Colonic mucosa (tissue), 4 donors: ENCODE measurements at regions not wholly inside any gene's neighbourhood (a gene's known extent, or its start where the extent isn't known, plus 50 kb on each side); places are given as distances from the start of the nearest gene placed in this dataset.

Experiments used
- DNase-seq: peaks from one replicate; pipeline ENCODE4 v3.0.0-alpha.2; 2020
- H3K27ac ChIP-seq: fragments of 200-600 bp; one replicate; pipeline ENCODE4 v1.8.0; 2021
- H3K27me3 ChIP-seq: fragments of 200-600 bp; one replicate; pipeline ENCODE4 v1.8.0; 2021
- H3K36me3 ChIP-seq: fragments of 200-600 bp; one replicate; pipeline ENCODE4 v1.8.0; 2021
- H3K4me1 ChIP-seq: fragments of 200-600 bp; one replicate; pipeline ENCODE4 v1.8.0; 2021; ENCODE audit warnings: mild to moderate bottlenecking
- H3K4me3 ChIP-seq: fragments of 200-600 bp; one replicate; pipeline ENCODE4 v1.8.0; 2021
- H3K9ac ChIP-seq, 2 donors: one replicate each; pipeline ENCODE4 v1.7.0; 2013; ENCODE audit warnings: control low read depth in 2 of 2, low read depth in 2 of 2, low read length in 2 of 2
- H3K9me3 ChIP-seq: fragments of 200-600 bp; one replicate; pipeline ENCODE4 v1.8.0; 2021
- intact Hi-C: fragments of 100-400 bp; cut with DNase I; formaldehyde crosslinking; loops from one replicate; pipeline ENCODE4 v1.14.1; 2022
- TF ChIP-seq, protein P1 (sequence below): fragments of 200-600 bp; IDR thresholded peaks from one replicate; pipeline ENCODE4 v1.8.0; 2022; ENCODE audit warnings: antibody characterized with exemption, mild to moderate bottlenecking
- donor health status: healthy.
- donor health status: DM: no; HTN: no; CAD: no.
- donor health status: DM: no; HTN: no; CAD: no.

DNA sequence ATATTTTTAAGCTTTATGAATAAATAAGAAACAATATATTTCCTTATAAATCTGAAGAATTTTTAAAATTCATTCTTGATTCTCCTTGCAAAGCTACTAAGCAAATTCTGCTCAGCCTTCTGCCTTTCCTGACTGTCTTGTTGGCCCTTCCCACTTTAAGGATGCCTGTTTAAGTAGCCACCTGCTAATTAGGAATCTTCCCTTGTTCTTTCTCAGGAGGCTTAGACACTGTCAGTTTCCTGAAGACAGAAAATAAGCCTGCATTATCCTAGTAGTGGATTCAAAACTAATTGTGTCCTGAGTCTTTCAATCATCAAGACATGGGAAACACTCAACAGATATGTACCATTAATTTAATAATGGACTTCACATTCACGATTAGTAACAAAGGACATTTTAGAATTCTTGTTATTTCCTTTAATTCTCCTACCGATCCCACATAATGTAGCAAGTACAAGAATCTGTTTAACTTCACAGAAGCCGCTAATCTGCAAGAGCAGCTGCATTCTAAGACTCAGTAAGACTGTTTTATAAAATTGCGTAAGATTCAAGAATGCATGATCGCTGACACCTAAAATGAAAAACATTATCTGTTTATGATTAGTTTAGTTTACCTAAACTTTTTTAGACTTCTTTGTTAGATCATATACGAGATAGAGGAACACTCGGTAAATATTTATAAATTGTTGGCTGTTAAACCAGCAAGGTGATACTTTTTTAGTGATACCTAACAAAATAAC is 445.4 kb upstream of the DSEL start:
- TF ChIP-seq, protein P1, sequence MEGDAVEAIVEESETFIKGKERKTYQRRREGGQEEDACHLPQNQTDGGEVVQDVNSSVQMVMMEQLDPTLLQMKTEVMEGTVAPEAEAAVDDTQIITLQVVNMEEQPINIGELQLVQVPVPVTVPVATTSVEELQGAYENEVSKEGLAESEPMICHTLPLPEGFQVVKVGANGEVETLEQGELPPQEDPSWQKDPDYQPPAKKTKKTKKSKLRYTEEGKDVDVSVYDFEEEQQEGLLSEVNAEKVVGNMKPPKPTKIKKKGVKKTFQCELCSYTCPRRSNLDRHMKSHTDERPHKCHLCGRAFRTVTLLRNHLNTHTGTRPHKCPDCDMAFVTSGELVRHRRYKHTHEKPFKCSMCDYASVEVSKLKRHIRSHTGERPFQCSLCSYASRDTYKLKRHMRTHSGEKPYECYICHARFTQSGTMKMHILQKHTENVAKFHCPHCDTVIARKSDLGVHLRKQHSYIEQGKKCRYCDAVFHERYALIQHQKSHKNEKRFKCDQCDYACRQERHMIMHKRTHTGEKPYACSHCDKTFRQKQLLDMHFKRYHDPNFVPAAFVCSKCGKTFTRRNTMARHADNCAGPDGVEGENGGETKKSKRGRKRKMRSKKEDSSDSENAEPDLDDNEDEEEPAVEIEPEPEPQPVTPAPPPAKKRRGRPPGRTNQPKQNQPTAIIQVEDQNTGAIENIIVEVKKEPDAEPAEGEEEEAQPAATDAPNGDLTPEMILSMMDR = no peak
- no peaks in the 10 kb centered on the region for H3K27me3 ChIP-seq
- intact Hi-C loops = no loop called here
- H3K4me1 ChIP-seq = no peaks in the 10 kb centered on the region
- no peak for DNase-seq
- no peaks in the 10 kb centered on the region for H3K36me3 ChIP-seq
- no peaks in the 10 kb centered on the region for H3K9me3 ChIP-seq
- no peak overlapping the region for H3K9ac ChIP-seq
- no peak overlapping the region for H3K27ac ChIP-seq
- no peak overlapping the region for H3K4me3 ChIP-seq

DNA sequence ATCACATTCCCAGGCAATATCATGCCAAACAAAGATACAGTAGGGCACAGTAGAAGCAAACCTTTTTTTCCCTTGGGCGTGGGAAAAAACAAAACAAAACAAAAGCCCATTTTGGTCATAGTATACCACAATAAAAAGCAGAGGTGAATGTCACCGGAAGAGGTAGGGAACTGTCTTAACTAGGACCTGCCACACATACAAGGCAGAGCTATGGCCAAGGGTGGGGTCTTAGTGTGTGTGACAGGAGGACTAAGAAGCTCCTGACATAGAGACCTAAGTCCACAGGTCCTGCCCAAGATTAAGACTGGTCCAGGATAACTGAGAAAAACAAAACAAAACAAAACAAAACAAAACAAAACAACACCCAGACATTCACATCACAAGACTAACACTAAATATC is 441.2 kb upstream of the DSEL start:
- DNase-seq = no peak
- TF ChIP-seq, protein P1 = no peak
- Histone ChIP-seq H3K9me3 (no peaks in the 10 kb centered on the region), H3K4me3 (no peak overlapping the region), H3K9ac (no peak overlapping the region), H3K27me3 (no peaks in the 10 kb centered on the region), H3K27ac (no peak overlapping the region), H3K4me1 (no peaks in the 10 kb centered on the region), H3K36me3 (no peaks in the 10 kb centered on the region)
- intact Hi-C loops = no loop called here

DNA sequence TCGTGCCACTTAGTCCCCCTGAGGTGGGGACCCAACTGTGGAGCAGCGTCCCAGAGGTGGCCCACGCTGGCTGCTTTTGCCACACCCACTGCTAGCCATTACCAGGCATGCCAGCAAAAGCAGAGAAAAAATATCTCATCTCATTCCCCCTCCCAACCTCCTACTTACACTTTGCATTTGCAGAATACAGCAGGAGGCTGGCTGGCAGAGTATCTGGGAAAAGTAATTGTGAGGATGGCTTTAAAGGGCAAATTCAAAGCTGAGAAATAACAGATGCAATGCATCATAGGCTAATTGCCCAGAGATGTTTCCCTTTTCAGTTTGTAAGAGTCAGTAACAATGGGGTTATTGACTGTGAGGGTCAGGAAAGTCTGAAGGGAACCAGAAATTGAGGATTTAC is 438.1 kb upstream of the DSEL start:
- Histone ChIP-seq H3K27ac (no peak overlapping the region), H3K36me3 (no peaks in the 10 kb centered on the region), H3K4me1 (no peaks in the 10 kb centered on the region), H3K9me3 (no peaks in the 10 kb centered on the region), H3K27me3 (no peaks in the 10 kb centered on the region), H3K4me3 (no peak overlapping the region), H3K9ac (no peak overlapping the region)
- DNase-seq = no peak
- TF ChIP-seq, protein P1 = no peak
- intact Hi-C loops = no loop called here

DNA sequence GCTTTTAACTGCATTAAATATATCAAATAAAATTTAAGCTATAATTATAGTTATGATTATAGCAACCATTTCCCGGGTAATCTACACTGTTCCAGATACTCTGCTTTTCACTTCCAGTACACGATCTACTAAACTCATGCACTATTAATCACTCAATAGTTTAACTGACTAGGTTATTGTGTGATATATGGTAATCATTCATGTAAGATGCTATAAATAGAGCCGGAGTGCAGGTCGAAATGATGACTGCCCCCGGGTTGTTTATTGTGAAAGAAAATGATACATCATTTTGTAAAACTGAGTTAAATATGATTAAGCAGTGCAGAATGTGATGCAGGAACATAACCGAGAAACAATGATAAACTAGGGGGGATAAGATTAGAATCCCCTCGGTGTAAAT is 434.6 kb upstream of the DSEL start:
- intact Hi-C loops = no loop called here
- Histone ChIP-seq H3K9ac (no peak overlapping the region), H3K9me3 (no peaks in the 10 kb centered on the region), H3K27me3 (no peaks in the 10 kb centered on the region), H3K4me3 (no peak overlapping the region), H3K36me3 (no peaks in the 10 kb centered on the region), H3K4me1 (no peaks in the 10 kb centered on the region), H3K27ac (no peak overlapping the region)
- no peak for DNase-seq
- TF ChIP-seq, protein P1 = no peak

DNA sequence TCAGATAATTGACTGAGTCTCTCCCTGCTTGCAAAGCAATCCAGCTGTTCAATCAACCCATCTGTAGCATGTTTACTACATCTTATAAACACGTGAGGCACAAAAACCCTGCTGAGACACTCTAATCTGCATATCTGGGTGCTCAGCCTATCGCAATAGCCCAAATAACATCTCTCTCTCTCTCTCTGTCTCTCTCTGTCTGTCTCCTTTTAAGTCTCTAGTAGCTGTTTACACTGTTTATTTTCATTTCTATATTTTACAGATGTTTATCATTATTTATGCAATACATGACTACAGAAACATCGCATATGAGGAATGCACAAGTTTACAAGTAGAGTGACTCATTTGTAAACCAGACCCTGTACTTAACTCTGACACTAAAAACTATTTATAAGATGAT is 422.1 kb upstream of the DSEL start:
- Histone ChIP-seq H3K9ac (no peak overlapping the region), H3K4me3 (no peak overlapping the region), H3K36me3 (no peaks in the 10 kb centered on the region), H3K27ac (no peak overlapping the region), H3K9me3 (no peaks in the 10 kb centered on the region), H3K27me3 (no peaks in the 10 kb centered on the region), H3K4me1 (no peaks in the 10 kb centered on the region)
- intact Hi-C loops = no loop called here
- no peak for DNase-seq
- TF ChIP-seq, protein P1 = no peak
